GM23248 (cell line): ENCODE measurements at regions not wholly inside any gene's neighbourhood (a gene's known extent, or its start where the extent isn't known, plus 50 kb on each side); places are given as distances from the start of the nearest gene placed in this dataset.

ENCODE experiments used
- EZH2 ChIP-seq: fragments of 200-600 bp; sonication (generic); IDR thresholded peaks from 2 replicates; pipeline ENCODE4 v1.6.1; 2018; ENCODE audit warnings: antibody characterized with exemption, mild to moderate bottlenecking; ENCODE audit not compliant: insufficient read depth, poor library complexity, severe bottlenecking
- EZH2phosphoT487 ChIP-seq: fragments of 200-600 bp; sonication (generic); IDR thresholded peaks from 2 replicates; pipeline ENCODE4 v1.6.1; 2018; ENCODE audit warnings: antibody characterized with exemption, moderate library complexity, mild to moderate bottlenecking, low read depth; ENCODE audit not compliant: insufficient read depth

DNA sequence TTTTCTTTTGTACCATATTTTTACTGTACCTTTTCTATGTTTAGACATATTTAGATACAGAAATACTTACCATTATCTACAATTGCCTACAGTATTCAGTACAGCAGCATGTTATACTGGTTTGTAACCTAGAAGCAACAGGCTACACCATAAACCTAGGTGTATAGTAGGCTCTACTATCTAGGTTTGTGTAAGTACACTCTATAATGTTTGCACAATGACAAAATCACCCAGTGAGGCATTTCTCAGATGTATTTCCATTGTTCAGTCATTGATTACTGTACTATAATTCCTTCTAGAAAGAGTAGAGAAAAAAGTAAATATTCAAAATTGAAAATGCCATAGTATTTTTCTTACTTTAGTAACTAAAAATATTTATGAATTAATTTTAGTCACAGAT is 490.1 kb upstream of the REG3G start:
- no peak for TF ChIP-seq EZH2
- TF ChIP-seq EZH2phosphoT487, result no peak
